ENCODE measurements at regions not wholly inside any gene's neighbourhood (a gene's known extent, or its start where the extent isn't known, plus 50 kb on each side); places are given as distances from the start of the nearest gene placed in this dataset.

DNA sequence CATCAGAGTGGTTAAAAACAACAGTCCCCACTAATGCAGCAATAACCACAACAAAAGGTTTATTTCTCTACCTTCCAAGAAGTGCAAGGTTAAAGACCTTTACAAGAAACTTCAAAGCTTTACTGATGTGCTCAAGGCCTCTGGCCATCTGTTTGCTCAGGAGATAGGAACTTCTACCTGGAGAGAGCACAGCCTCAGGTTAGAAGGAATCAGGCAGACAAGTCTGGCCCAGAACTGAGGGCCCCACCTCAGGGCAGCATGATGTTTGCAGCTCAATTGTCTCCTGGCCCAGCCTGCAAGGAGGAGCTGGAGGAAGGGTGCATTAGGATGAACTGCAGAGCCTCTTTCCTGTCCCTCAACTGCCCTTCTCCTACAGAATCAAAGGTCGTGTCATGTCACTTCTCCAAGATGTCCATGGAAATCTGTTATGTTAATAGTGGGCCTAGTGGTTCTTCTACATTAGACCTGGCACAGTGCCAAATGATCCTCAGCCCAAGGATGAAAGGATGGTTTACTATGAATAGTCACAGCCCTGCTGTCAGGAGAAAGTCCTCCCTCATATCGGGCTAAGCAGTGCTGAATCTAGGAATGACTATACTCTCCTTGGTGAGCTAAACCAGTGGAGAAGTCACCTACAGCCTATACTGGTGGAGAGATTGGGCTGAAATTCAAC lies 98.9 kb upstream of the NTRK2 start:
- intact Hi-C loops (cut with micrococcal nuclease): no loop called here
- Histone ChIP-seq H3K4me2 (ENCODE audit: low read depth, low read length) (no peak overlapping the region), H3K9ac (ENCODE audit: low read depth, low read length) (no peak overlapping the region), H4K20me1 (ENCODE audit: insufficient read depth, low read length) (no peaks in the 10 kb centered on the region), H4K91ac (ENCODE audit: insufficient read depth, low read depth, low read length) (no peak overlapping the region), H3K27ac (ENCODE audit: insufficient read depth, low read length) (no peak overlapping the region), H2AFZ (replicated peaks; ENCODE audit: low read length, poor library complexity) (peak overlapping the region; percentile 16), H2AK5ac (ENCODE audit: low read depth, low read length) (no peak overlapping the region), H3K27me3 (ENCODE audit: control insufficient read depth, insufficient read depth, low read length) (no peaks in the 10 kb centered on the region), H2AK9ac (replicated peaks; ENCODE audit: low read depth, low read length, poor library complexity) (no peak overlapping the region), H3K56ac (ENCODE audit: extremely low read depth, insufficient read depth, low read length) (no peak overlapping the region), H3K18ac (ENCODE audit: low read depth, low read length) (no peak overlapping the region), H2BK120ac (ENCODE audit: low read depth, low read length) (no peak overlapping the region), H3K4me3 (ENCODE audit: insufficient read depth, low read depth, low read length) (no peak overlapping the region), H3K79me1 (ENCODE audit: low read depth in 1 of 2, low read length in 2 of 2) (no peaks in the 10 kb centered on the region), H2BK5ac (ENCODE audit: low read depth, low read length, poor library complexity, severe bottlenecking) (no peak overlapping the region), H3K4me1 (ENCODE audit: control insufficient read depth, insufficient read depth, low read length) (no peaks in the 10 kb centered on the region), H4K5ac (ENCODE audit: low read depth, low read length) (no peak overlapping the region), H3K9me1 (ENCODE audit: insufficient read depth, low read length) (no peaks in the 10 kb centered on the region), H3K14ac (replicated peaks; ENCODE audit: low read depth, low read length) (no peak overlapping the region), H3K4ac (ENCODE audit: low read depth, low read length) (no peak overlapping the region), H4K8ac (ENCODE audit: low read depth in 2 of 2, low read length in 2 of 2) (no peak overlapping the region), H3K9me3 (ENCODE audit: control insufficient read depth, insufficient read depth, low read length) (peaks cover 23% of the 10 kb centered on the region), H2BK15ac (ENCODE audit: low read depth, low read length) (no peak overlapping the region), H2BK20ac (ENCODE audit: low read depth, low read length) (no peak overlapping the region), H3K36me3 (ENCODE audit: control insufficient read depth, insufficient read depth, low read length) (no peaks in the 10 kb centered on the region), H3K23ac (ENCODE audit: low read depth, low read length) (no peak overlapping the region)
- in situ Hi-C loops (cut with MboI; ENCODE audit: low sequenced_read_pairs): no loop called here
- DNase-seq (no peak), ATAC-seq (ENCODE audit: low read depth) (no peak)
- no CpG with 5 or more reads among the region's 2 CpGs for WGBS, 2 experiments (ENCODE audit: extremely low coverage in 2 of 2, insufficient read length in 1 of 2)
- CTCF ChIA-PET: no interaction called here
- no TSS peak for BruUV-seq (replicated peaks)
- POLR2A ChIA-PET (ENCODE audit: unreplicated experiment): no interaction called here
- no peak for TF ChIP-seq SMC3 (IDR thresholded peaks at IDR 0.05; ENCODE audit: low read depth, low read length)
- TF ChIP-seq POLR2A (IDR thresholded peaks at IDR 0.05; ENCODE audit: low read depth, low read length): no peak
- no peak for TF ChIP-seq MAZ (IDR thresholded peaks at IDR 0.05; ENCODE audit: borderline replicate concordance, low read depth, low read length)
- TF ChIP-seq CEBPB (IDR thresholded peaks at IDR 0.05; ENCODE audit: low read depth, low read length): no peak
- TF ChIP-seq, protein P1, sequence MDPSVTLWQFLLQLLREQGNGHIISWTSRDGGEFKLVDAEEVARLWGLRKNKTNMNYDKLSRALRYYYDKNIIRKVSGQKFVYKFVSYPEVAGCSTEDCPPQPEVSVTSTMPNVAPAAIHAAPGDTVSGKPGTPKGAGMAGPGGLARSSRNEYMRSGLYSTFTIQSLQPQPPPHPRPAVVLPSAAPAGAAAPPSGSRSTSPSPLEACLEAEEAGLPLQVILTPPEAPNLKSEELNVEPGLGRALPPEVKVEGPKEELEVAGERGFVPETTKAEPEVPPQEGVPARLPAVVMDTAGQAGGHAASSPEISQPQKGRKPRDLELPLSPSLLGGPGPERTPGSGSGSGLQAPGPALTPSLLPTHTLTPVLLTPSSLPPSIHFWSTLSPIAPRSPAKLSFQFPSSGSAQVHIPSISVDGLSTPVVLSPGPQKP (IDR thresholded peaks at IDR 0.05; ENCODE audit: borderline replicate concordance, low read depth, low read length): no peak
- no peak for TF ChIP-seq RAD21 (IDR thresholded peaks at IDR 0.05; ENCODE audit: low read length)
- TF ChIP-seq RFX5 (IDR thresholded peaks at IDR 0.05; ENCODE audit: low read depth, low read length): no peak
- dilution Hi-C loops (cut with HindIII; ENCODE audit: low sequenced_read_pairs, unreplicated experiment): no loop called here

Data from IMR-90 (cell line).